ENCODE measurements at regions not wholly inside any gene's neighbourhood (a gene's known extent, or its start where the extent isn't known, plus 50 kb on each side); places are given as distances from the start of the nearest gene placed in this dataset.
"Not testable (repeated sequence)": the region's sequence is repeated elsewhere in the genome, so short reads cannot be mapped to it uniquely, and the experiment has no call there.

GRCh38 chr15:70241561-70242320, 144.0 kb upstream of the TLE3 start:
- no peak for DNase-seq (ENCODE audit: low read depth in 3 of 3, low spot score in 1 of 3)

- DNase-seq (ENCODE audit: low read depth in 3 of 3, low spot score in 1 of 3), result no peak
Observed at GRCh38 chr15:70240820-70241430, 143.2 kb upstream of the TLE3 start.

- DNase-seq (ENCODE audit: low read depth in 3 of 3, low spot score in 1 of 3), result no peak
Observed at GRCh38 chr15:70240082-70240481, 142.4 kb upstream of the TLE3 start.

- no peak for DNase-seq (ENCODE audit: low read depth in 3 of 3, low spot score in 1 of 3)
Observed at GRCh38 chr15:70238917-70239316, 141.2 kb upstream of the TLE3 start.

GRCh38 chr15:70237626-70238025, 139.9 kb upstream of the TLE3 start:
- DNase-seq (ENCODE audit: low read depth in 3 of 3, low spot score in 1 of 3), result no peak

GRCh38 chr15:70236341-70237086, 138.8 kb upstream of the TLE3 start:
- no peak for DNase-seq (ENCODE audit: low read depth in 3 of 3, low spot score in 1 of 3)

GRCh38 chr15:70235347-70235746, 137.6 kb upstream of the TLE3 start:
- no peak for DNase-seq (ENCODE audit: low read depth in 3 of 3, low spot score in 1 of 3)

GRCh38 chr15:70234256-70234905, 136.7 kb upstream of the TLE3 start:
- no peak for DNase-seq (ENCODE audit: low read depth in 3 of 3, low spot score in 1 of 3)

GRCh38 chr15:70231484-70231883, 133.8 kb upstream of the TLE3 start:
- no peak for DNase-seq (ENCODE audit: low read depth in 3 of 3, low spot score in 1 of 3)

GRCh38 chr15:70227918-70228317, 130.2 kb upstream of the TLE3 start:
- not testable (repeated sequence) for DNase-seq (ENCODE audit: low read depth in 3 of 3, low spot score in 1 of 3)

GRCh38 chr15:70227147-70227546, 129.4 kb upstream of the TLE3 start:
- no peak for DNase-seq (ENCODE audit: low read depth in 3 of 3, low spot score in 1 of 3)

GRCh38 chr15:70226337-70226980, 128.7 kb upstream of the TLE3 start:
- DNase-seq (ENCODE audit: low read depth in 3 of 3, low spot score in 1 of 3), result no peak

GRCh38 chr15:70225416-70225815, 127.7 kb upstream of the TLE3 start:
- no peak for DNase-seq (ENCODE audit: low read depth in 3 of 3, low spot score in 1 of 3)

- DNase-seq (ENCODE audit: low read depth in 3 of 3, low spot score in 1 of 3), result no peak
Observed at GRCh38 chr15:70222606-70223005, 124.9 kb upstream of the TLE3 start.

GRCh38 chr15:70220490-70221096, 122.9 kb upstream of the TLE3 start:
- DNase-seq (ENCODE audit: low read depth in 3 of 3, low spot score in 1 of 3), result no peak

GRCh38 chr15:70219966-70220365, 122.2 kb upstream of the TLE3 start:
- DNase-seq (ENCODE audit: low read depth in 3 of 3, low spot score in 1 of 3), result no peak

- DNase-seq (ENCODE audit: low read depth in 3 of 3, low spot score in 1 of 3), result no peak
Observed at GRCh38 chr15:70219256-70219895, 121.7 kb upstream of the TLE3 start.

GRCh38 chr15:70217226-70218160, 119.8 kb upstream of the TLE3 start:
- DNase-seq (ENCODE audit: low read depth in 3 of 3, low spot score in 1 of 3), result no peak

- DNase-seq (ENCODE audit: low read depth in 3 of 3, low spot score in 1 of 3), result no peak
Observed at GRCh38 chr15:70215951-70216350, 118.2 kb upstream of the TLE3 start.
